GM21367 (cell line): ENCODE measurements at regions not wholly inside any gene's neighbourhood (a gene's known extent, or its start where the extent isn't known, plus 50 kb on each side); places are given as distances from the start of the nearest gene placed in this dataset.
A peak's percentile ranks its signal among the peaks of the same experiment; 100 is the strongest.

Source experiments
- ATAC-seq: cut with Tn5 transposase; IDR thresholded peaks from one replicate; pipeline ENCODE4 v1.9.1; 2021; ENCODE audit not compliant: unreplicated experiment

DNA sequence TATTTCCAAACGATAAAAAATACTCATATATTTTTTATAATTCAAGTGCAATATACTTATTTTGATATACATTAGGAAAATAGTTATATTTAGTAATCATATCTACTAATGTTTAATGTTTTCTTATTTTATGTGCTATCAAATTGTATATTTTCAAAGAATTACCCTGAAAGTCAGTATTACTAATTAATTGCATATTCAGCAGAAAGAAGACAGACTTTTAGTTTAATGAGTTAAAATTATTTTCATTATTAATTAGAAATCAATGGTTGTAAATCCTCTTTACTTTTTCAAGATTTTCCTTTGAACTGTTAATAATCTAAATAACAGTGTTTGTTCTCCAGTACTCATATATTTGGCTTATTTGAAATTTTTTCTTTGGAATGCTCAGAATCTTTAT is 181.3 kb upstream of the NDST4 start:
- no peak for ATAC-seq

DNA sequence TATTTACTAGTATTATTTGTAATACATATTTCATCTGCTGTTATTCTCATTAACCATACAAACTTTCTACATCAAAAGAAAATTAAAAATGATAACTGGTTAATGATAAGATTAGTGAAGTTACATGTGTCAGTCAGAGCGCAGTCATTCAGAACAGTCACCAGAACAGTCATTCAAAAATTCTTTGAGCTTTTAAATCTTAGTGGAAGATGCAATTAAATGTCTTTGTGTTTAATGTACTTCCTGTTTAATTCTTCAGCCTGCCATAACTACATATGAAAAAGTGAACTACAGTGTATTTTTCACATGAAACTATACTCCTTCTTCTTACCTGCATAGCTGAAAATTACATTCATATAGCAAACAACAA is 179.7 kb upstream of the NDST4 start:
- no peak for ATAC-seq

DNA sequence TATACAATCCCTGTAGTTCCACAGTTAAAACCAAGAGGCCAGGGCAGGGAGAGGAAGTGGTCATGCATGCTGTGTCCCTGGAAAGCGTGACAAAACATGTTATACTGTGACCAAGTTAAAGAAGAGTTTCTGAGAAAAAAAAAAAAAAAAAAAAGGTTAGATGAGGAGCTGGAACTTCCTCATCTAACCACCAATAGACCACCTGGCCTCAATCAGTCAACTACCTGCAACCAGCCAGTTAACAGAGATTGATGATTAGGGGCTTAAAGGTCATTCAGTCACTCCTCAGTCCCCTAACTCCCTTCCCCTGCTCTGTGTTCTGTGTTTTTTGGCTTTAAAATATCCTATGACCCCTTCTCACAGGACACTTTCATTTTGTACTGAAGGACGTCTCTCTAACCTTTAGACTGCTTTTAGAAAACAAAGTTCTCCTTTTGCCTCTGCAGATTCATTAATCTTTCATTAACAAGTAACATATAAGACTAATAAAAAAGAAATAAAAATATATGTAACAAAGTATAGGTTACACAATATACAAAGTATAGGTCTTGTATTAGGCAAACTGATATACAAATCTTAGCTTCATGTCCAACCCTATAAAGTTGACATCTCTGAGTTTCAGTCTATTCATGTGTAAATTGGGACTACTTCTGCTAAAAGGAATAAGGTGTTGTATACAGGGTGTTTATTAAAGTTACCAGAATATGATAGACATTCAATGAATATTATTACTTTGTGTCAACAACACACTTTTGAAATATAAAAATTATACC is 179.1 kb upstream of the NDST4 start:
- ATAC-seq: no peak

DNA sequence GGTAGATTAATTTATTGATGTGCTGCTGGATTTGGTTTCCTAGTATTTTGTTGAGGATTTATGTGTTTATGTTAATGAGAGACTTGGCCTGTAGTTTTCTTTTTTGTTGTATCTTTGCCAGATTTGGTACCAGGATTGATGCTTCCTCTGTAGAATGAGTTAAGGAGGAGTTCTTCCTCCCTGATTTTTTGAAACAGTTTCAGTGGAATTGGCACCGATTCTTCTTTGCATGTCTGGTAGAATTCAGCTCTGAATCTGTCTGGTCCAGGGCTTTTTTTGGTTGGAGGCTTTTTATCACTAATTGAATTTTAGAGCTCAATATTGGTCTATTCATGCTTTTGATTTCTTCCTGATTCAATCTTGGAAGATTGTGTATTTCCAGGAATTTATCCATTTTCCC is 174.0 kb upstream of the NDST4 start:
- ATAC-seq: no peak

DNA sequence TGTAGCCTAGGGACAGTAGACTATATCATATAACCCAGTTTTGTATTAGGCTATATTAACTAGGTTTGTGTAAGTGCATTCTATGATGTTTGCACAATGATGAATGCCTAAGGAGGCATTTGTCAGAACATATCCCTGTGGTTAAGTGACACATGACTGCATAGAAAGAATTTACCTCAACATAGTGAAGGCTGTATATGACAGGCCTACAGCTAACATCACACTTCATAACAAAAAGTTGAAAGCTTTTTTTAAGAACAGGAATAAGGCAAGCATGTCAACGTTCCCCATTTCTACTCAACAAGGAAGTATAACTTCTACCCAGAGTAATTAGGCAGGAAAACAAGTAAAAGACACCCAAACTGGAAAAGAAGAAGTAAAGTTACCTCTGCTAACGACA is 165.9 kb upstream of the NDST4 start:
- ATAC-seq: no peak

DNA sequence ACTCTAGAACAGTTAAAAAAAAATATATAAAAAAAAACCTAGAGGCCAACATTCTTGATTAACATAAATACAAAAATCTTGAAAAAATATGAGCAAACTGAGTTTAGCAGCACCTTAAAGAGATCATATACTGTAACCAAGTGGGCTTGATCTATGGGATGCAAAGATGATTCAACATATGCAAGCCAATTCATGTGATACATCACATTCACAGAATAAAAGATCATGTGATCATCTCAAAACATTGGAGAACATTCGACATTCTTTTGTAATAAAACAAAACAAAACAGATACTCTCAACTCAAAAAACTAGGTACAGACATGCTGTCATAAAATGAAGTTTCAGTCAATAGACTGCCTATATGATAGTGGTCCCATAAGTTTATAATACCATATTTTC is 165.4 kb upstream of the NDST4 start:
- no peak for ATAC-seq

DNA sequence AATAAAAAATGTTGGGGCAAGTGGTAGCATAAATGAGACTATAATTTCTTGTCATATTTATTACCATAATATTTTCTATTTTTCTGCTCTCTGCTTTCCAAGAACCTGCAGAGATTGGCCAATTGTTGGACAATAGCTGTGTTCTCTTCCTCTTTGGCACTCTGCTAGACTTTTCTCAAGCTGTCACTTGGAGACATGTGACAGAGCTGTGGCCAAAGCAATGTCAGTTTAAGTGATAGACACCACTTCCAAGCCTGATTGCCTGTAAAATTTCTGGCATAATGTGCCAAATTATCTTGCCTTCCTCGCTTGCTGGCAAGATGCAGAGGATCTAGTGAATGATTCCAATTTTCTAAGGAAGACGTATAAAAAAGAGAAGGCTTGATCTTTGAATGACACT is 162.2 kb upstream of the NDST4 start:
- no peak for ATAC-seq

DNA sequence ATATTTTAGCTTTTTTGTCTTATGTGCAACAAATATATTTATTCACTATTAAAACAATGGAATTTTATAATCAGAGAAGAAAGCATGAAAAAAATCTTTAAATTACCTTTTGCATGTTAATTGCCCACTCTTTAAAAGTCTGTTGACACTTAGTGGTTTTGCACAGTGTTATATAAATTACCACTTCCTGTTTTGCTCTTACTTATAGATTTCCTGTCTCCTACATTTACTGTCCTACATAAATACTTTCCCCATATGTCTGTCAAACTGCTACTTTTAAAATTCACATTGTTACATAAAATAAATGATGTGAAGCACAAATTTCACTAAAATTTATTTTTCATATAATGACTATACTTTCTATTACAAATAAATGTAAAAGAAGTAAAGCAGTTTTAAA is 161.1 kb upstream of the NDST4 start:
- ATAC-seq: peak; percentile 68

DNA sequence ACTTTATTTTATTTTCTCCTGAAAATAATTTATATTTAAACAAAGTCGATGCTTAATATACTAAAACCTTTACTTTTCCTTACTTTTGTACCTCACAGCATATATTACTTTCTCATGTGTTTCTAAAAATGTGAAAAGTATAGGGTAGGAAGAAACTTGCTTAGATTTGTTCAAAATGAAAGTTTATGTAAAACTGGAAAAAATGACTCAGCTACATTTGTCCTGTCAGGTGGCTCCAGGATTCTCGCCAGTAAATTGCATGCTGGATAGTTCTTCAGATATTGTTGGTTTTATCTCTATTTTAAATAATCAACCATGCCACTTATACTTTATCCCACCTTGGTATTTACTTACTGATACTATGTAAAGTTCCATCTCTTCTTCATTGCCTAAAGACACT is 159.2 kb upstream of the NDST4 start:
- ATAC-seq: no peak

DNA sequence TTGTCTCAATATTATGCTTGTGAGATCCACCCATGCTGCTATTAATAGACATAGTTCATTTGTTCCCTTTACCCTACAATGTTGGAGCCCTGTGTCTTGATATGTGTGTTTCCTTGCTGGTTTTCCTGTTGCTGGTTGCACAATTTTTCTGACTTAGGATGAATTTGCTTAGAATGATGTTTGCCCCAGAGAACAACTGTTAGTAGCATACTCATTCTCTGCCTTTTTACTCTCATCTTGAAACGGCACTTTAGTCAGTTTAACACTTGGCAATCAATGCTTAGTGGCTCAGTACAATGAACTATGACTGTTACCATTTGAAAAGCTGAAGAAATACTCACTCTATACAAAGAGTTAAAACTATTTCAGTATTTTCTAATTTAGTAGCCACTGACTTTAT is 158.8 kb upstream of the NDST4 start:
- ATAC-seq: no peak

DNA sequence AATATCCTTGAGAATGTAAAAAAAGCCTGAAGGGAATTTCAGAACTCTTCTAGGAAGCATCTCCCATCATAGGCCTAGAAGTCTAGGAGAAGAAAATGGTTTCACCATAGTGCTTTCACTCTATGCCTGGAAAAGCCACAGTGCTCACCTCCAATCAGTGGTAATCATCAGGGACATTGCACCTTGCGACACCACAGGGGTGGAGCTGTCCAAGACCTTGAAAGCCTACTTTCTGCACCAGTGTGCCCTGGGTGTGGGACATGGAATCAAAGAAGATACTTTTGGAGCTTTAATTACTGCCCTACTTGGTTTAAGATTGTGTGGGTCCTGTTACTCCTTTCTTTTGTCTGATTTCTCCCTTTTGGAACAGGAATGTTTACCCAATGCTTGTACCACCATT is 146.8 kb upstream of the NDST4 start:
- ATAC-seq: no peak

DNA sequence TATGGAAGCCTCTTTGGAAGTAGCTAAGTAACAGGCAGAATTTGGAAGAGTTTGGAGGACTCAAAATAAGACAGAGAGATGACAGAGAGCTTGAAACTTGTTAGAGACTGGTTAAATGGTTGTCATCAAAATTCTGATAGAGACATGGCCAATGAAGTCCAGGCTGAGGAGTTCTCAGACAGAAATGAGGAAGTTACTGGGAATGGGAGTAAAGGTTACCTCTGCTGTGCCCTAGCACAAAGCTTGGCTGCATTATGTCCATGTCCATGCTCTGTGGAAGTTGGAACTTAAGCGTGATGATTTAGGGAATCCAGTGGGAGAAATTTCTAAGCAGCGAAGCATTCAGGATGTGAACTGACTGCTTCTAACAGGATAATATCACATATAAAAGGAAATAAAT is 146.2 kb upstream of the NDST4 start:
- no peak for ATAC-seq

DNA sequence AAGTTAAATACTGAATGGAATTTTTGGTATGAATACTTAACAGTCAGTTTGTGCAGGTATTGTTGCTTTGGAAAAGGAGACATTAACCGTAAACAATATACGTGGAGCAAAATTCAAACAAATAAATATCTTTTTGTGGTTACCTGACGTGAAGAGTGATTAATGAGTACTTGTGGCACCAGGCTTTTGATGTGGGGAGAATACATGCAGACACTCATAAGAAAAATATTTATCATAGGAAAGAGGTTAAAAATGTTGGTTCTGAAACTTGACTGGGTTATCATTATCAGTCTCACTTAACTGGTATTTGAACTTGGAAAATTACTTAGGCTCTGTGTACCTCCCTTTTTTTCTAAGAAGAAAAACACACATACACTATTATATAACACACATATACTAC is 136.4 kb upstream of the NDST4 start:
- no peak for ATAC-seq

DNA sequence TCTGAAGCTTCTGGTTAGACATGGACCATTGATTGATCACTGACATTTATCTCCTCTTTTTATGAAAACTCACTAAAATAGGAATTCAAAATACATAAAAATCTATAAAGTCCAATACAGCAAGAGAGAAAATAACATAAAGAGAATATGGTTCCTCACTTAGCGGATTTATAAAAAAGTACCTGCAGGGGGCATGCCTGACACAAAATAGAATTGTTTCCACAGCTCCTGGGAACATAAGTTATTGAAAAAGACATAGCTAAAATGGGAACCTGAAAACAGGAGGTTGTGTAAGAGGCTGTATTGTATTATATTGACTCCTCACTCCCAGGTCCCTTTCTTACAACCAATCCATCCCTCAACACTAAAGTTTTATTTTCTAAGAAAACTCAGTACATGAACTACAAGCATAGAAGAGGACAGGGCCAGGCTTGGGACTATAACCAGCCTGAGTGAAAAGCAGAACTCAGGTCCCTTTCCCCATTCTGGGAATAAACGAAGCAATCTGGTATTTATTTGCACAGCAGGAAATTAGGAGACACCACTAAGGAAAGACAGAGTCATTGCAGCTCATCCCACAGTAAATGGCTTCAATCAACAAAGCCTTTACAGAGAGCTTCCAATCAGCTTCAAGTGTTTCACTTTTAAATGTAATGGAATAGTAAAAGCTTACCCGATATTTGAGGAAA is 121.1 kb upstream of the NDST4 start:
- ATAC-seq: peak; percentile 59

DNA sequence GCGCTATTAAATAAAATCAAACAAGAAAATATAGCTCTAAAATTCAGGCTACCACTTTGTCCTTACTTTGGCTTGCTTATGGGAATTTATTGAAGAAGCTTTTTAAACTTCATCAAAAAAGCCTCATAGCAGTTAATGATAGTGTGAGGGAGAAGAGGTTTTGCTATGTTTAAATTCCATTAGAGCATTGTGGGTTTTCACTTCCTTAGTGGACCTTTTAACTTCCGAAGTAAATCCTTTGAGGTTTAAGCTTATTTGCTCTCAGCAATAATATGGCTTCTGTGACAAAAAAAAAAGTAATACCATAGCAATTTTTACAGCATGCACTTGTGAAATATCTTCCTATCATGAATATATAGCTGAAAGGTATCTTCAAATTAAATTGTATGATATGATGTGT is 120.2 kb upstream of the NDST4 start:
- ATAC-seq: no peak

DNA sequence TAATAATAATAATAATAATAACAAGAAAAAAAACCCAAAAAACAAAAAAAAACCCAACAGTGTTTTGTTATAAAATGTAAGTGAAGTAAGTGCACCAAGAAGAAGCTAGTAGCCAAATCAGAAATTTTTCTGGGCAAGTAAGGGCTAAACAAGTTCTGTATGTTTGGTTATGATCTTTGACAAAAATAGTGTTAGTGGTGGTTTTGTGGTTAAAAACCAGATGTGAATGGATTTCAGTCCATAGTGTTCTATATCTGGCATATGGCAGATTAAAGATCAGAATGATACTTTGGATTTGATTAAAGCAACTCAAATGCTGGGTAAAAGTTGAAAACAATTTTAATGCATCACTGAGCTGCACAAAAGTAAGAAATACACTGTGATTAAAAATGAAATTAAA is 116.5 kb upstream of the NDST4 start:
- ATAC-seq: no peak

DNA sequence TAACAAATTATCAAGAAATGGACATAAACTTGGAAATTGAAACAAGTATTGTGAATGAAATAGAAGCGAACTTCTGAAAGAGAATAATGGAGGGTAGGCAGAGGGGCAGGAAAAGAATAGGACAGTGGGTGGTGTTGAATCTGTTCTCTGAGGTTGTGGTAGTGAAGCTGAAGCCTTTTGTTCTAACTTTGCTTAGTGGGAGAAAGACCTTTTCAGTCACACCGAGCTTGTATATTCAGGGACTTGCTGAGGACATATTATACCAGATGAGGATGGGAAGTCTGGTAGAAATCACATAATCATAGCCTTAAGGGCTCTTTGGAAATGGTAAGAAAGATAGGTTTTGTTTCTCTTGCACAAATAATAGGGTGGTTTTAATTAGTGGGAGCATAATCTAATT is 115.4 kb upstream of the NDST4 start:
- no peak for ATAC-seq

DNA sequence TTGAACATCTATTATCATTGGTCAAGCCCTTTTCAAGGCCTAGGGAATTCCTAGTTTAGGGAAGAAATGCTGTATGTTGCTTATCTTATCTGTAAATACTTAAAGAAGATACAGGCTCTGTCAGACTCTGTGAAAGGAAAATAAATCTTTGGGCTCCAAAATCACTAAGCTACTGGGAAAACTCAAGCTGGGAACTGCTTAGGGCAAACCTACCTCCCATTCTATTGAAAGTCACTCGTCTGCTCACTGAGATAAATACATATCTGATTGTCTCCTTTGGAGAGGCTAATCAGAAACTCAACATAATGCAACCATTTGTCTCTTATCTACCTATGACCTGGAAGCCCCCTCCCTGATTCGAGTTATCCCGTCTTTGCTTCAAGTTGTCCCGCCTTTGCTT is 108.6 kb upstream of the NDST4 start:
- ATAC-seq: no peak

DNA sequence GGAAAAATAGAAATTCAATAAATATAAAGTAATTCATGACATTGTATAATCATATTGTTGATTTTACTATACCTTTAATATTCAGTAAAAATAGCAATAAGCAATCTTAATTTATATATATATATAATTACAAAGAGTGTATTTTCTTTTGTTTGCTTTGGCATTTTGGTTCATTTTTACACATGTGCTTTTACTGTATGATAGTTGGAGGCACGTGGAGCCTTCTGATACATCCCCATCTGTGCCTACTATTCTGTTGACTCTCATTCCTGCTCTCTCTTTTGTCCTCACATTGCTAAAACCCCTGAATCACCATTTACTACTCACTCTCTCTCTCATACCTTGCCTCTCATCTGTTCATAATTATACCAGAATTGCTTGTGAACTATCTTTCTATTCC is 106.4 kb upstream of the NDST4 start:
- no peak for ATAC-seq

DNA sequence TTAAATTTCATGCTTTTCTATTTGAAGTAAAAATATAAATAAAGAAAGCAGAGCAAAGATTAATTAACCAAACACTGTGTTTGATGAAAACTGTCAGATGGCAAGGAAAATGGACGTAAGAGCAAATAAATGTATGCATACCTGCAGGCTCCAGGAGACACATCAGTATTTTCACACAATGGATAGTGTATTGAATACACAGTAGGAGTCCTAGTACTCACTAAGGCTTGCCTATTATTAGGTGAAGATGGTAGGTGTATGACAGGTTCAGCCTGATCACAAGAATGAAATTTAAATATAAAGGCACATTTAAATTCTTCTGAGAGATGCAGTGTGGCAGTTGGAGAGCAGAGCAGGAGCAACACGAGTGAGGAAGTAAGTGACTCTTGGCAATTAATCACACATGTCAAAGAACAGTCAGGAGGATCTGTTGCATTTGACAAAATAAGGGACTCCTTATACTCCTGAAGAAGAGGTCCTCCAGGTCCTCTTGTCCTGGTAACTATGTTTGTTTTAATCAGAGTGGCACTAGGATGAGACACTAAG is 106.0 kb upstream of the NDST4 start:
- ATAC-seq: no peak

DNA sequence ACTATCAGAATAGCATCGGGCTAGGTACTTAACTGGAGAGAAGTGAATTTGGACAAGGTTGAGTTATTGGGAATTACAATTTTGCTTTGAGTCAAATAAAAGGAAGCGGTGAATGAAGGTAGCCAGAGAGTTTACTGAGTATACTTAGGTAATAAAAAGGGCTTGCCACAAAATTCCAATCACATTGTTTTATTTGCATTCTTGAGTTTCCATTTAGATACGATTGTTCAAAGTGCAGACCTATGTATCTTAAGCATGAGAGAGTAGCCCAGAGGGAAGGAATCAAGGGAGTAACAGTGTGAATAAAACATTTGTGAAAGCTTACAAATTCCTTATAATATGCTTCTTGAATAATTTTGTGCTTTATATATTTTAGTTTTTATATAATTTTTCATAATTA is 102.5 kb upstream of the NDST4 start:
- ATAC-seq: no peak

DNA sequence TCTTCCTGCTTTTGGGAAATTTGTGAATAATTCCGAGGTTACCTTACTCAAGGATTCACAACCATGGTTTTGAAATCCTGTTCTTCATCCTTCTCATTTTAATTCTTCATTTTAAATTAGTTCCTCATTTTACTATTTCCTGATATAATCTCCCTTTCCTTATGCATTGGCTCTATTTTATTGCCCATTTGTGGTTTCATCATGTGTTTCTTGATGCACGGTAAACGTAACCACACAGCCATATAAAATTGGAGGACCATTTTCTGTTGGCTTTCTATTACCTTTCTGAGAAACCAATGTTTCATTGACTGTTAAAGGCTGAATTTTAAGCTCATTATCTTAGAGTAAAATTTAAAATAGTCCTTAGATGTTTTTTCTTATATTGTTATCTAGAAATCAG is 100.3 kb upstream of the NDST4 start:
- no peak for ATAC-seq

DNA sequence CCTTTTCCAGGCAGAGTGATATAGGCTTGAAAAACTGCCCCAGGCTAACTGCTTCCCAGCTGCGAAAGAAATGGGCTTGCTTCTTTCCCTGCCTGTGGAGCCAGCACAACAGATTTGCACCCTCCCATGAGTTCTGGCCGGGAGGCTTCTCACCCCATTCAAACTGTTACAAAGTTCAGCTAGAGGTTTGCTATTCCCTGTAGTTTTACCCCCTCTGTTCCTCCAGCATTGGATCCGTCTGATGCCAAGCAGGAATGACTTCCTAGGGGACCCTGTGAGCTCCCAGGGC is 87.6 kb upstream of the NDST4 start:
- no peak for ATAC-seq
